ENCODE measurements at regions not wholly inside any gene's neighbourhood (a gene's known extent, or its start where the extent isn't known, plus 50 kb on each side); places are given as distances from the start of the nearest gene placed in this dataset.

DNA sequence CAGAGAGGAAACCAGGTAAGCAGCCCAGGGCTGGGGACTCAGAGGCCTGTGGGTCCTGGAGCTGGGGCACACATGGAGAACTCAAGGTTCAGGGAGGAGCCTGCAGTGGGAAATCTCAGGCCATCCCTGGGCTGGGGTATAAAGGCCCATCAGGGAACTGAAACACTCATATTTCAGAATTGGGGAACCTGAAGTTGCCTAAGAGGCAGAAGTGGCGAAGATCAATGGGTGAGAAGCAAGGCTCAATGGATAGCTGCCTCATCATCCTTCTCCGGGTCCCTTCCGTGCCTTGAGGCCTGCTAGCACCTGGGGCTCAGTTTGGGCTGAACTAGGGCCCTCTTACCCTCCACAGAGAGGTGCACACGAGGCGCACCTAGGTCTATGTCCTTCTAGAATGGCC is 747.5 kb upstream of the AMELY start:
- TF ChIP-seq, protein P1, sequence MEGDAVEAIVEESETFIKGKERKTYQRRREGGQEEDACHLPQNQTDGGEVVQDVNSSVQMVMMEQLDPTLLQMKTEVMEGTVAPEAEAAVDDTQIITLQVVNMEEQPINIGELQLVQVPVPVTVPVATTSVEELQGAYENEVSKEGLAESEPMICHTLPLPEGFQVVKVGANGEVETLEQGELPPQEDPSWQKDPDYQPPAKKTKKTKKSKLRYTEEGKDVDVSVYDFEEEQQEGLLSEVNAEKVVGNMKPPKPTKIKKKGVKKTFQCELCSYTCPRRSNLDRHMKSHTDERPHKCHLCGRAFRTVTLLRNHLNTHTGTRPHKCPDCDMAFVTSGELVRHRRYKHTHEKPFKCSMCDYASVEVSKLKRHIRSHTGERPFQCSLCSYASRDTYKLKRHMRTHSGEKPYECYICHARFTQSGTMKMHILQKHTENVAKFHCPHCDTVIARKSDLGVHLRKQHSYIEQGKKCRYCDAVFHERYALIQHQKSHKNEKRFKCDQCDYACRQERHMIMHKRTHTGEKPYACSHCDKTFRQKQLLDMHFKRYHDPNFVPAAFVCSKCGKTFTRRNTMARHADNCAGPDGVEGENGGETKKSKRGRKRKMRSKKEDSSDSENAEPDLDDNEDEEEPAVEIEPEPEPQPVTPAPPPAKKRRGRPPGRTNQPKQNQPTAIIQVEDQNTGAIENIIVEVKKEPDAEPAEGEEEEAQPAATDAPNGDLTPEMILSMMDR (IDR thresholded peaks at IDR 0.05; ENCODE audit: low read depth, low read length): no peak
- no peak for TF ChIP-seq EZH2phosphoT487 (IDR thresholded peaks at IDR 0.05; ENCODE audit: low read depth)

All from OCI-LY3 (cell line).